H9 (cell line): ENCODE measurements at regions not wholly inside any gene's neighbourhood (a gene's known extent, or its start where the extent isn't known, plus 50 kb on each side); places are given as distances from the start of the nearest gene placed in this dataset.

Source experiments
- DNase-seq: peaks from one replicate; pipeline ENCODE4 v3.0.0-alpha.2; 2017
- H2AFZ ChIP-seq: one replicate; pipeline ENCODE4 v1.6.1; 2013; ENCODE audit warnings: mild to moderate bottlenecking, low read length, control low read depth, moderate library complexity
- H2AK5ac ChIP-seq: 2 replicates; pipeline ENCODE4 v1.6.1; 2013; ENCODE audit warnings: low read length, control low read depth, mixed read lengths; ENCODE audit not compliant: insufficient read length
- H2BK120ac ChIP-seq: one replicate; pipeline ENCODE4 v1.6.1; 2013; ENCODE audit warnings: low read depth, mild to moderate bottlenecking, low read length, control low read depth, inconsistent platforms; ENCODE audit not compliant: poor library complexity, severe bottlenecking
- H2BK12ac ChIP-seq: 2 replicates; pipeline ENCODE4 v1.6.1; 2013; ENCODE audit warnings: low read length, control low read depth, mixed read lengths, low read depth; ENCODE audit not compliant: insufficient read length
- H2BK15ac ChIP-seq: 2 replicates; pipeline ENCODE4 v1.6.1; 2013; ENCODE audit warnings: low read depth, low read length, control low read depth
- H2BK20ac ChIP-seq: one replicate; pipeline ENCODE4 v1.6.1; 2013; ENCODE audit warnings: low read depth, mild to moderate bottlenecking, low read length, control low read depth, inconsistent platforms; ENCODE audit not compliant: poor library complexity, severe bottlenecking
- H2BK5ac ChIP-seq: 2 replicates; pipeline ENCODE4 v1.6.1; 2013; ENCODE audit warnings: low read length, control low read depth, mixed read lengths; ENCODE audit not compliant: insufficient read length
- H3K14ac ChIP-seq: 2 replicates; pipeline ENCODE4 v1.6.1; 2013; ENCODE audit warnings: low read length, control low read depth; ENCODE audit not compliant: insufficient read depth
- H3K18ac ChIP-seq: 2 replicates; pipeline ENCODE4 v1.6.1; 2013; ENCODE audit warnings: low read depth, mild to moderate bottlenecking, mixed read lengths, low read length, control low read depth; ENCODE audit not compliant: insufficient read length
- H3K23ac ChIP-seq: 2 replicates; pipeline ENCODE4 v1.6.1; 2013; ENCODE audit warnings: low read length, control low read depth, mixed read lengths, low read depth; ENCODE audit not compliant: insufficient read length
- H3K23me2 ChIP-seq: 2 replicates; pipeline ENCODE4 v1.6.1; 2013; ENCODE audit warnings: low read depth, mild to moderate bottlenecking, mixed read lengths, low read length, control low read depth; ENCODE audit not compliant: insufficient read length, poor library complexity, severe bottlenecking
- H3K27ac ChIP-seq: 2 replicates; pipeline ENCODE4 v1.5.1; 2013; ENCODE audit warnings: low read length, control low read depth, mixed read lengths, low read depth; ENCODE audit not compliant: insufficient read length
- H3K27me3 ChIP-seq: 2 replicates; pipeline ENCODE4 v1.6.1; 2013; ENCODE audit warnings: low read length, control low read depth, inconsistent platforms; ENCODE audit not compliant: insufficient read depth
- H3K4ac ChIP-seq: 2 replicates; pipeline ENCODE4 v1.6.1; 2013; ENCODE audit warnings: low read depth, mild to moderate bottlenecking, control low read depth, inconsistent platforms, low read length, moderate library complexity
- H3K4me1 ChIP-seq: 2 replicates; pipeline ENCODE4 v1.6.1; 2013; ENCODE audit warnings: low read length, control low read depth, inconsistent platforms; ENCODE audit not compliant: insufficient read depth
- H3K4me2 ChIP-seq: 2 replicates; pipeline ENCODE4 v1.6.1; 2013; ENCODE audit warnings: low read length, control low read depth, mixed read lengths; ENCODE audit not compliant: insufficient read length, insufficient read depth
- H3K56ac ChIP-seq: 2 replicates; pipeline ENCODE4 v1.6.1; 2013; ENCODE audit warnings: low read depth, mild to moderate bottlenecking, mixed read lengths, low read length, control low read depth; ENCODE audit not compliant: insufficient read length
- H3K79me1 ChIP-seq: 2 replicates; pipeline ENCODE4 v1.6.1; 2013; ENCODE audit warnings: low read depth, mild to moderate bottlenecking, moderate library complexity, low read length, control low read depth, inconsistent platforms; ENCODE audit not compliant: insufficient read depth, poor library complexity, severe bottlenecking
- H3K79me2 ChIP-seq: 2 replicates; pipeline ENCODE4 v1.6.1; 2013; ENCODE audit warnings: low read length, control low read depth, inconsistent platforms; ENCODE audit not compliant: insufficient read depth
- H3K9ac ChIP-seq: 2 replicates; pipeline ENCODE4 v1.6.1; 2013; ENCODE audit warnings: low read length, control low read depth, mixed read lengths; ENCODE audit not compliant: insufficient read length; ENCODE audit errors: extremely low read depth
- H3K9me3 ChIP-seq: one replicate; pipeline ENCODE4 v1.6.1; 2013; ENCODE audit warnings: low read depth, low read length, inconsistent platforms; ENCODE audit not compliant: control insufficient read depth
- H3T11ph ChIP-seq: one replicate; pipeline ENCODE4 v1.6.1; 2013; ENCODE audit warnings: mild to moderate bottlenecking, low read length, control low read depth, inconsistent platforms
- H4K20me1 ChIP-seq: one replicate; pipeline ENCODE4 v1.6.1; 2013; ENCODE audit not compliant: control insufficient read depth, insufficient read length, insufficient read depth
- H4K5ac ChIP-seq: 2 replicates; pipeline ENCODE4 v1.6.1; 2013; ENCODE audit warnings: low read depth, mild to moderate bottlenecking, mixed read lengths, low read length, control low read depth; ENCODE audit not compliant: insufficient read length
- H4K8ac ChIP-seq: replicated peaks from 2 replicates; pipeline ENCODE4 v1.6.1; 2013; ENCODE audit warnings: low read length, control low read depth, mixed read lengths, low read depth; ENCODE audit not compliant: insufficient read length
- H4K91ac ChIP-seq: 2 replicates; pipeline ENCODE4 v1.6.1; 2013; ENCODE audit warnings: low read depth, mild to moderate bottlenecking, moderate library complexity, mixed read lengths, low read length, control low read depth; ENCODE audit not compliant: insufficient read length
- H3K27ac Mint-ChIP-seq, 3 experiments: 2 replicates in 2 of 3; 3 replicates in 1 of 3; pipeline ENCODE4 v1.8.0; 2020 to 2021; ENCODE audit warnings: mixed read lengths in 3 of 3, mild to moderate bottlenecking in 1 of 3, moderate library complexity in 1 of 3
- H3K27me3 Mint-ChIP-seq: 2 replicates; pipeline ENCODE4 v1.8.0; 2021; ENCODE audit warnings: low read depth, mild to moderate bottlenecking, moderate library complexity, mixed read lengths
- H3K36me3 Mint-ChIP-seq, 3 experiments: 2 replicates in 2 of 3; 3 replicates in 1 of 3; pipeline ENCODE4 v1.8.0; 2020 to 2021; ENCODE audit warnings: low read depth in 3 of 3, mixed read lengths in 3 of 3; ENCODE audit not compliant: insufficient read depth in 1 of 3
- H3K4me1 Mint-ChIP-seq, 2 experiments: 2 replicates each; pipeline ENCODE4 v1.8.0; 2020; ENCODE audit warnings: mixed read lengths in 2 of 2
- H3K4me3 Mint-ChIP-seq, 2 experiments: 2 replicates in 1 of 2; 3 replicates in 1 of 2; pipeline ENCODE4 v1.8.0; 2020 to 2021; ENCODE audit warnings: mild to moderate bottlenecking in 2 of 2, mixed read lengths in 2 of 2, moderate library complexity in 1 of 2
- H3K9me3 Mint-ChIP-seq, 2 experiments: 2 replicates in 1 of 2; 3 replicates in 1 of 2; pipeline ENCODE4 v1.8.0; 2020; ENCODE audit warnings: mild to moderate bottlenecking in 2 of 2, mixed read lengths in 2 of 2, moderate library complexity in 1 of 2
- CTCF ChIP-seq: fragments of 200-600 bp; sonication (generic); conservative IDR thresholded peaks from 3 replicates; pipeline ENCODE4 v1.8.0; 2021; ENCODE audit warnings: antibody characterized with exemption, mild to moderate bottlenecking
- WGBS: extraction: QIAGEN DNeasy Blood & Tissue Kit; methylation state at CpG from one replicate; pipeline ENCODE4 v1.1.7; 2013; ENCODE audit warnings: missing lambda C conversion rate, low lambda C conversion rate, mixed read lengths; ENCODE audit not compliant: insufficient read length; ENCODE audit errors: extremely low coverage; 5-methylcytosine and 5-hydroxymethylcytosine counted together

- H3K4me1 ChIP-seq = no peaks in the 10 kb centered on the region
- H3K4ac ChIP-seq = no peak overlapping the region
- H3K14ac ChIP-seq = no peak overlapping the region
- Mint-ChIP-seq H3K27me3 (no peaks in the 10 kb centered on the region), H3K4me3 (no peak overlapping the region), H3K9me3 (peaks cover 0 to 3% of the 10 kb centered on the region in 2 experiments; a peak in 3 of 5 replicates), H3K36me3 (no peaks in the 10 kb centered on the region; a peak in 1 of 7 replicates), H3K4me1 (peaks cover under 1 to 5% of the 10 kb centered on the region in 2 experiments; a peak in 2 of 4 replicates), H3K27ac (no peak overlapping the region)
- H3K9me3 ChIP-seq = no peaks in the 10 kb centered on the region
- no peak overlapping the region for H2AFZ ChIP-seq
- H3T11ph ChIP-seq = no peak overlapping the region
- H3K23me2 ChIP-seq = no peaks in the 10 kb centered on the region
- no CpG with 5 or more reads among the region's 2 CpGs for WGBS
- H3K23ac ChIP-seq = no peak overlapping the region
- no peak overlapping the region for H2BK15ac ChIP-seq
- H3K79me1 ChIP-seq = no peaks in the 10 kb centered on the region
- no peak overlapping the region for H4K5ac ChIP-seq
- no peak overlapping the region for H3K56ac ChIP-seq
- no peak for TF ChIP-seq CTCF
- no peak overlapping the region for H3K18ac ChIP-seq
- no peak overlapping the region for H3K9ac ChIP-seq
- H4K20me1 ChIP-seq = no peaks in the 10 kb centered on the region
- no peak overlapping the region for H3K4me2 ChIP-seq
- H4K8ac ChIP-seq = no peak overlapping the region
- H4K91ac ChIP-seq = no peak overlapping the region
- H2BK20ac ChIP-seq = no peak overlapping the region
- H3K79me2 ChIP-seq = no peaks in the 10 kb centered on the region
- no peak overlapping the region for H3K27ac ChIP-seq
- no peak overlapping the region for H2BK5ac ChIP-seq
- no peak overlapping the region for H2BK120ac ChIP-seq
- no peaks in the 10 kb centered on the region for H3K27me3 ChIP-seq
- no peak overlapping the region for H2BK12ac ChIP-seq
- no peak overlapping the region for H2AK5ac ChIP-seq
- DNase-seq = no peak
These were observed 406.7 kb upstream of the FZD8 start for GRCh38 chr10:36048780-36049179.
